ENCODE measurements at regions not wholly inside any gene's neighbourhood (a gene's known extent, or its start where the extent isn't known, plus 50 kb on each side); places are given as distances from the start of the nearest gene placed in this dataset.
A peak's percentile ranks its signal among the peaks of the same experiment; 100 is the strongest.
"Not testable (repeated sequence)": the region's sequence is repeated elsewhere in the genome, so short reads cannot be mapped to it uniquely, and the experiment has no call there.

- no peak for DNase-seq (ENCODE audit: low read depth, low spot score)
- in situ Hi-C loops (cut with HindIII; ENCODE audit: low pct_unique_long_range_greater_than_20kb, low sequenced_read_pairs), result no loop called here
Observed at GRCh38 chr5:168120401-168121137, 170.9 kb upstream of the WWC1 start.

DNA sequence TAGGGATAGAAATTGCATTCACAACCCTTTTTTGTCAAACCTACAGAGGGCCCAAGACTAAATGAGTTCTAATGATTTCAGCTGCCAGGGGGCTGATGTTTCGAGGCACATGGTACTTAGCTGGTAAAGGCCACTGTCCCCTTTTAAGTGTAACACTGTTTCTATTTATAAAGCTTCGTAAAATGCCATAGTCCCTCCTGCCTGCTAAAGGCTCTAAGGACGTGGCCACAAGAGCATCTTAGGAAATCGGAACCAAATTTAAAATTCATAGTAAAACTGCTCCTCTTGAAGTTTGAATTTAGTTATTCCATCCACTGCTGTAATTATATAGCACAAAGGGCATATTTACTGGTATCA is 170.3 kb upstream of the WWC1 start:
- no peak for DNase-seq (ENCODE audit: low read depth, low spot score)
- in situ Hi-C loops (cut with HindIII; ENCODE audit: low pct_unique_long_range_greater_than_20kb, low sequenced_read_pairs), result no loop called here

GRCh38 chr5:168123631-168124528 is 167.6 kb upstream of the WWC1 start:
- DNase-seq (ENCODE audit: low read depth, low spot score), result peak; percentile 28
- in situ Hi-C loops (cut with HindIII; ENCODE audit: low pct_unique_long_range_greater_than_20kb, low sequenced_read_pairs), result no loop called here

DNA sequence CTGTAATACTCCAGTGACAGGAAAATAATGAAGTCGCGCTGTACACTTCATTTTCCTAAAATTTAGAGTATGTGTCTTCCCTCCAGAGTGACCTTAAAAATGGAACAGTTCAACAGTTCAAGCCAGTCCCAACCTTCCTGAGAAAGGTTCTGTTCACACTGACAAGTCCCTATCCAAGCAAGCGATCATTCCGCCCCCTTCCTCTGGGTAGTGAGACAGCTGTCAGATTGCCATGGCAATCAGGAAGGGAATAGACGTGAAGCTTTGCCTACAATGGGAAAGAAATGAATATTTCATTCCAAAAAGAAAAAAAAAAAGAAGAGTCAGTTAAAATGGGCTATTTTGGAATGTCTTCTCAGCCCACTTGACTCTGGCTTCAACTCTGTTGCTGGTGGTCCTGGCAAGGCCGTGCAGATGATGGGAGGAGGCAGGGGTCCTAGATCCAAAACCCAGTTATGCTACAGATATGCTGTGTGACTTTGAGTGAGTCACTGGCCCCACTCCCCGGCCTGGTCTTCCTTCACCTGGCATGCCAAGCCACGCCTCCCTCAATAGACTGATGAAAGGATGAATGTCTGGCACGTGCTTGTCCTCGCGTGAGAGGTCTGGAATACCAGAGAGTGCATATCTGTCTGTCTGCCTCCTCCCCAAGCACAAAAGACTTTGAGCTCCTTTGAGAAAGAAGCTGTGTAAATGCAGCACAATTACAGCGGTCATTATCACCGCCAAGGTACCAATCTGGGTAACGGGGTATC is 165.8 kb upstream of the WWC1 start:
- in situ Hi-C loops (cut with HindIII; ENCODE audit: low pct_unique_long_range_greater_than_20kb, low sequenced_read_pairs), result no loop called here
- no peak for DNase-seq (ENCODE audit: low read depth, low spot score)

GRCh38 chr5:168126606-168127005 is 164.8 kb upstream of the WWC1 start:
- no peak for DNase-seq (ENCODE audit: low read depth, low spot score)
- in situ Hi-C loops (cut with HindIII; ENCODE audit: low pct_unique_long_range_greater_than_20kb, low sequenced_read_pairs), result no loop called here

DNA sequence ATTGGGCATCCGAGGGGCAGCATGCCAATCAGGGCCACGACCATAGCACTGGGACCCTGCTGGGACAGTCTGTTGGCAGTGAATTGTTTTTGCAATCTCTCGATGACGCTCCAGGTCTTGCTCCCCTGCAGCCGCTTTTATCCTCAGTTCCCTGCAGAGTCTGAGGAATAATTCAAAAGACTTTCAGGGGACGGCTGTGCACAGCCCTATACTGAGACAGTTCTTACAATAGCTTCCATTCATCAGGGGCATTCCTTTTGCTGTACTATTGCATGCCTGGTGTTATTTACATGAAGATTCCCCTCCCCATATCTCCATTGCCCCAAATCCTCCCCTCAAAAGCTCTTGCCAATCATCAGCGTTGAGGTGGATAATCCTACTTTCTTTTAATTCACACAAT is 163.3 kb upstream of the WWC1 start:
- in situ Hi-C loops (cut with HindIII; ENCODE audit: low pct_unique_long_range_greater_than_20kb, low sequenced_read_pairs), result no loop called here
- DNase-seq (ENCODE audit: low read depth, low spot score), result no peak

GRCh38 chr5:168128557-168128956 is 162.9 kb upstream of the WWC1 start:
- no peak for DNase-seq (ENCODE audit: low read depth, low spot score)

DNA sequence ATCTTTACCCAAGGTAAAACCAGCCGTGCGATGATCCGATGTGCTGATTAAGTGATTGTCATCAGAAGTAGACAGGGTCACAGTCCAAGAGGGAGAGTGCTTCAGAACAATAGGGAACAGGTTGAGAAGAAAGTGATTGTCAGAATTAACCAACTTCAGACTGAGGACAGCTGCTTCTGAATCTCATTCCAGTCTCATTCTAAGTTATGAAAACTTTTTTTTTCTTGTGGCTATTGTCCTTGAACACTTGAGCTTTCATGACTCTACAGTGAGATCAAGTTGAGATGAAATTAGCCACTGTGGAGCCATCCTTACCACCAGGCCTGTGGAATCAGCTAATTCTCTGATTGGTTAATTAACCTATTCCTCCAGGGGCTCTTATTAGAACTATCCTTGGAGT is 159.9 kb upstream of the WWC1 start:
- DNase-seq (ENCODE audit: low read depth, low spot score), result no peak
- in situ Hi-C loops (cut with HindIII; ENCODE audit: low pct_unique_long_range_greater_than_20kb, low sequenced_read_pairs), result no loop called here

More at GRCh38 chr5:168128557-168128956, 162.9 kb upstream of the WWC1 start:
- in situ Hi-C loops (cut with HindIII; ENCODE audit: low pct_unique_long_range_greater_than_20kb, low sequenced_read_pairs), result no loop called here

GRCh38 chr5:168132241-168132641 is 159.2 kb upstream of the WWC1 start:
- DNase-seq (ENCODE audit: low read depth, low spot score), result no peak
- in situ Hi-C loops (cut with HindIII; ENCODE audit: low pct_unique_long_range_greater_than_20kb, low sequenced_read_pairs), result no loop called here

GRCh38 chr5:168135897-168136296 is 155.5 kb upstream of the WWC1 start:
- in situ Hi-C loops (cut with HindIII; ENCODE audit: low pct_unique_long_range_greater_than_20kb, low sequenced_read_pairs), result no loop called here
- DNase-seq (ENCODE audit: low read depth, low spot score), result no peak

- no peak for DNase-seq (ENCODE audit: low read depth, low spot score)
Observed at GRCh38 chr5:168136340-168136739, 155.1 kb upstream of the WWC1 start.

DNA sequence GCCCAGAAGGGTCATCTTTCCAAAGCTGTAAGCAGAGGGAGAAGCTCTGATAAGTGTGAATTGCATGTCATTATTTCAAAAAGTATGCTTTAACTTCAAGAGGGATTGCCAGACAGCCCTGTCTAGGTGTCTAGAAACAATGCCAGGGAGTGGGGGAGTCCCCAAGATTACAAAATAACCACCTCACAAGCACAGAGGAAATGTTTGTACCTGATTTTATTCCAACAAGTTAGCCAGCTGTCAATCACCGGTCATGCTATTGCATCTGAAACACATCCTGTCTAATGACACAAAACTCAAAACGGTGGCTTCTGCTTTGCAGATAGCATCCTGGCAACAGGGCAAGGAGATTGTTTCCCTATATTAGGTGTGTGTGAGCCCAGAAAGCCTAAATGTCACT is 154.2 kb upstream of the WWC1 start:
- in situ Hi-C loops (cut with HindIII; ENCODE audit: low pct_unique_long_range_greater_than_20kb, low sequenced_read_pairs), result no loop called here
- no peak for DNase-seq (ENCODE audit: low read depth, low spot score)

More at GRCh38 chr5:168136340-168136739, 155.1 kb upstream of the WWC1 start:
- in situ Hi-C loops (cut with HindIII; ENCODE audit: low pct_unique_long_range_greater_than_20kb, low sequenced_read_pairs), result no loop called here

GRCh38 chr5:168140241-168140640 is 151.2 kb upstream of the WWC1 start:
- DNase-seq (ENCODE audit: low read depth, low spot score), result no peak
- in situ Hi-C loops (cut with HindIII; ENCODE audit: low pct_unique_long_range_greater_than_20kb, low sequenced_read_pairs), result no loop called here

DNA sequence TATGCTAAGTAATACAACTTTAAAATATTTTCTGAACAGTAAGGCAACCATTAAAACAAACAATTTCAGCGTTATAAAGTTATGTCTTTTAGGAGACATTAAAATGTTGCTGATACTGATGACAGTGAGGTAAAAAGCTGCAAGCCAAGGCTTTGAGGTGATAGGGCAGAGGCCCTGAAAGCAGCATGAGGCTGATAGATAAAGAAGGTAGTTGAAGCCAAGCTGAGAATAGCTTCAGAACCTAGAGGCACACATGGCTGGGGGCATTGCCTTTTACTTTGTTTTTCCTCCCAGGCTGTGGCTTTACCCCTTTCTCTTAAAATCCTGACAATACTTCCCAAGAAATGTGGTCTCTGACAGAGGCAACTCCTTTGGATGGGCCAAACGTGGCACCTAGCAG is 149.0 kb upstream of the WWC1 start:
- in situ Hi-C loops (cut with HindIII; ENCODE audit: low pct_unique_long_range_greater_than_20kb, low sequenced_read_pairs), result no loop called here
- no peak for DNase-seq (ENCODE audit: low read depth, low spot score)

DNA sequence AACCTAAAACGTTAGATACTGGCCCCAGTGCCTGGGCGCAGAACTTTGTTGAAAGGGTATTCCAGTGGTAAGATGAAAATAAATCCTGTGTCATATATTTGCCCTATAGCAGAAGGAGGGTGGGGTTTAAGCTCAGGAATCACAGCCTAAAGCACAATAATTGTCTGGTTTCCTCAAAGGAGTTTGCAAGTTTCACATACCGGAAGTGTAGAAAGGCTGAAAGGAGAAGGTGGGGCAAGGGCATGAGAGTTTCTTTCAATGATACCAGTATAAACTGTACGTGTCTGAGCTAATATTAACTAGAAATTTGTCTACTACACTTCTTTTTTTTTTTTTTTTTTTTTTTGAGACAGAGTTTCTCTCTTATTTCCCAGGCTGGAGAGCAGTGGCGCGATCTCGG is 147.9 kb upstream of the WWC1 start:
- in situ Hi-C loops (cut with HindIII; ENCODE audit: low pct_unique_long_range_greater_than_20kb, low sequenced_read_pairs); DNase-seq (ENCODE audit: low read depth, low spot score): not testable (repeated sequence)

GRCh38 chr5:168147106-168147505 is 144.3 kb upstream of the WWC1 start:
- in situ Hi-C loops (cut with HindIII; ENCODE audit: low pct_unique_long_range_greater_than_20kb, low sequenced_read_pairs), result no loop called here
- DNase-seq (ENCODE audit: low read depth, low spot score), result no peak

DNA sequence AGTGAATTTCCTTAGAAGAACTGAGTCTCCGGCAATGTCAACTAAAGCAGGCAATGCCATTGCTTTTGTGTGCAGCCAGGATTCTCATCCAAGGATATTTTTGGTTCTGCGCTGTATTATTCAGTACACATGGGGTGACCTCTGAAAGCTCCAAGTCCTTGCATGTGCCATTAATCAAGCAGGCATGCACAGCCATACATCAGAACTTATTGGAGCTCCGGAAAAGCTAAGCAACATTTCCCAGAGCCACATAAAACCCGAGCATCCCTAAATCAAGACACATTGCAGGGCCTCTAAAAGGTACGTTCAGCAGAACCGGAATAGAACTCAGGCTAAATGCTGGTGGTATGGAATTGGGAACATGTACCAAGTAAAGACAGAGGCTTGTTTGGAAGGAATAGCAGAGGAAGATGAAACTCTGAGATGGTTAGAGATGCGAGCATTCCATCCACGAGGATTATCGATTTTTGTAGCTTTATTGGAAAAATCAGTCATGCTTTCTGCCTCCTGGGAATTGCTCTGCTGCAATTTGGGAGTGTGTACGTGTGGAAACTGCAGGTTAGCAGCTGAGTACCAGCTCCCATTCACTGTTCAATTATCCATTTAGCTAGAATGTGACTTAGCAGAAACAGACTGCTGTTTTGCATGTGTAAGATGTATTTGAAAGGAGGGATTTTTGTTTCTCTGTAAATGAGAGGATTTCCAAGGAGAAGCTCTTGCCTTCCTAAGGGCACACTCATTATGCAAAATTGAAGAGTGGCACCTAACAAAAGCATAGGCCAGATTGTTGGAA is 143.7 kb upstream of the WWC1 start:
- in situ Hi-C loops (cut with HindIII; ENCODE audit: low pct_unique_long_range_greater_than_20kb, low sequenced_read_pairs), result no loop called here
- no peak for DNase-seq (ENCODE audit: low read depth, low spot score)

- in situ Hi-C loops (cut with HindIII; ENCODE audit: low pct_unique_long_range_greater_than_20kb, low sequenced_read_pairs), result no loop called here
- DNase-seq (ENCODE audit: low read depth, low spot score), result no peak
Observed at GRCh38 chr5:168151041-168151440, 140.4 kb upstream of the WWC1 start.

All from SK-MEL-5 (cell line).